GM23248 (cell line): ENCODE measurements at regions not wholly inside any gene's neighbourhood (a gene's known extent, or its start where the extent isn't known, plus 50 kb on each side); places are given as distances from the start of the nearest gene placed in this dataset.

ENCODE experiments used
- DNase-seq: peaks from one replicate; pipeline ENCODE4 v3.0.0-alpha.2; 2015
- H2AFZ ChIP-seq: fragments of 200-600 bp; sonication (generic); 2 replicates; pipeline ENCODE4 v1.6.1; 2016; ENCODE audit warnings: antibody characterized with exemption
- H3F3A ChIP-seq: fragments of 200-600 bp; sonication (generic); 2 replicates; pipeline ENCODE4 v1.6.1; 2016; ENCODE audit warnings: mild to moderate bottlenecking, antibody characterized with exemption, mixed run types; ENCODE audit not compliant: insufficient read depth
- H3K27ac ChIP-seq: fragments of 200-600 bp; sonication (generic); 2 replicates; pipeline ENCODE4 v1.5.1; 2016; ENCODE audit warnings: mild to moderate bottlenecking
- H3K27me3 ChIP-seq: fragments of 200-600 bp; sonication (generic); replicated peaks from 2 replicates; pipeline ENCODE4 v1.6.1; 2016; ENCODE audit warnings: mild to moderate bottlenecking; ENCODE audit not compliant: insufficient read depth
- H3K36me3 ChIP-seq: fragments of 200-600 bp; sonication (generic); 2 replicates; pipeline ENCODE4 v1.6.1; 2016; ENCODE audit warnings: low read depth, mild to moderate bottlenecking
- H3K4me1 ChIP-seq: fragments of 200-600 bp; sonication (generic); 2 replicates; pipeline ENCODE4 v1.6.1; 2016; ENCODE audit warnings: mild to moderate bottlenecking; ENCODE audit not compliant: insufficient read depth
- H3K4me2 ChIP-seq: fragments of 200-600 bp; sonication (generic); one replicate; pipeline ENCODE4 v1.6.1; 2016; ENCODE audit warnings: mild to moderate bottlenecking; ENCODE audit not compliant: unreplicated experiment
- H3K4me3 ChIP-seq: fragments of 200-600 bp; sonication (generic); 2 replicates; pipeline ENCODE4 v1.5.1; 2016; ENCODE audit warnings: mild to moderate bottlenecking
- H3K79me2 ChIP-seq: fragments of 200-600 bp; sonication (generic); 2 replicates; pipeline ENCODE4 v1.6.1; 2016; ENCODE audit warnings: mild to moderate bottlenecking; ENCODE audit not compliant: insufficient read depth
- H3K9ac ChIP-seq: fragments of 200-600 bp; sonication (generic); 2 replicates; pipeline ENCODE4 v1.6.1; 2016; ENCODE audit warnings: mild to moderate bottlenecking
- H3K9me2 ChIP-seq: fragments of 200-600 bp; sonication (generic); 2 replicates; pipeline ENCODE4 v1.6.1; 2016; ENCODE audit warnings: mixed run types, mild to moderate bottlenecking, moderate library complexity; ENCODE audit not compliant: insufficient read depth
- H3K9me3 ChIP-seq: fragments of 200-600 bp; sonication (generic); one replicate; pipeline ENCODE4 v1.6.1; 2017; ENCODE audit warnings: low read depth
- H4K20me1 ChIP-seq: fragments of 200-600 bp; sonication (generic); 2 replicates; pipeline ENCODE4 v1.6.0; 2016; ENCODE audit not compliant: insufficient read depth
- EZH2 ChIP-seq: fragments of 200-600 bp; sonication (generic); IDR thresholded peaks from 2 replicates; pipeline ENCODE4 v1.6.1; 2018; ENCODE audit warnings: antibody characterized with exemption, mild to moderate bottlenecking; ENCODE audit not compliant: insufficient read depth, poor library complexity, severe bottlenecking
- EZH2phosphoT487 ChIP-seq: fragments of 200-600 bp; sonication (generic); IDR thresholded peaks from 2 replicates; pipeline ENCODE4 v1.6.1; 2018; ENCODE audit warnings: antibody characterized with exemption, moderate library complexity, mild to moderate bottlenecking, low read depth; ENCODE audit not compliant: insufficient read depth
- WGBS, 2 experiments: methylation state at CpG; one replicate each; pipeline ENCODE4 v1.1.6; 2015 to 2017; ENCODE audit warnings: low lambda C conversion rate in 2 of 2, low coverage in 1 of 2; ENCODE audit errors: missing lambda C conversion rate in 2 of 2; 5-methylcytosine and 5-hydroxymethylcytosine counted together
- in situ Hi-C: fragments of 300-500 bp; cut with MboI; formaldehyde crosslinking; loops from 2 replicates; pipeline ENCODE4 v1.15.0; 2020

DNA sequence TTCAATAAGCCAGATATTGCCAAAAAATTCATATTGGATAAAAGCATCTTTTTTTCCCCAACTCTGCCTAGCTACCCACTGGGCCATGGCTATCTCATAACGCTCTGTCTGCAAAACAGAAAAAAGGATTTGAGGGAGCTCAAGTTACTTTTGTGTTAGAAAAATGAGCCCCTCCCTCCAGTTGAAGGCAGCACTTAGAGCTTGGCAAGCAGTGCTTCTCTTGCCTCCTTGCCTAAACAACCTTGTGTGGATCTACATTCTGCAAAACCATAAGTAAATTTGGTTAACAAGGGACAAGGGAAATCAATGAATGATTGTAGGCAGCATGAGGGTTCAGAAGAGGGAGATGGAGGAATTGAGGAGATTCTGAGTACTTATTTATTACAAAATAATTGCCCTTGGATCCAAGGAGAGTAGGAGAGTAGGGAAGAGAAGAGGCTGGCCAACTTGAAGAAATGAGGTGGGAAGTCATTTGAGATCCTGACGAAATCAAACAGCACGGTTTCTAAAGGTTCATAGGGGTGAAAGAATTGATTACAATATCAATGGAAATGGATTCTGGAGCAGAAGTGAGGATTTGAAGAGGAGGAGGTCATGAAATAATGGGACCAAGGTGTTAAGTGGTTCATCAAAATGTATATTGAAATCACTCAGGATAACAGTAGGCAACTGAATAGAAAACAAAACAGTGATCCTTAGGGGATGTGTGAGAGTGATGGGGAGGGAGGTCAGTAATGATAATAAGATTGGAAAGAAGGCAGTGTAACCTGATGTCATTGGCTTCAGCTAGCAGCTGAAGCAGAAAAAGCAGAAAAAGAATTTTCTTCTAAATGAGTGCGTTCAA, 434.8 kb upstream of the IGFBP7 start:
- 20 to 21% methylated on average over 4 of the region's 4 CpGs for WGBS, 2 experiments
- DNase-seq, result no peak

DNA sequence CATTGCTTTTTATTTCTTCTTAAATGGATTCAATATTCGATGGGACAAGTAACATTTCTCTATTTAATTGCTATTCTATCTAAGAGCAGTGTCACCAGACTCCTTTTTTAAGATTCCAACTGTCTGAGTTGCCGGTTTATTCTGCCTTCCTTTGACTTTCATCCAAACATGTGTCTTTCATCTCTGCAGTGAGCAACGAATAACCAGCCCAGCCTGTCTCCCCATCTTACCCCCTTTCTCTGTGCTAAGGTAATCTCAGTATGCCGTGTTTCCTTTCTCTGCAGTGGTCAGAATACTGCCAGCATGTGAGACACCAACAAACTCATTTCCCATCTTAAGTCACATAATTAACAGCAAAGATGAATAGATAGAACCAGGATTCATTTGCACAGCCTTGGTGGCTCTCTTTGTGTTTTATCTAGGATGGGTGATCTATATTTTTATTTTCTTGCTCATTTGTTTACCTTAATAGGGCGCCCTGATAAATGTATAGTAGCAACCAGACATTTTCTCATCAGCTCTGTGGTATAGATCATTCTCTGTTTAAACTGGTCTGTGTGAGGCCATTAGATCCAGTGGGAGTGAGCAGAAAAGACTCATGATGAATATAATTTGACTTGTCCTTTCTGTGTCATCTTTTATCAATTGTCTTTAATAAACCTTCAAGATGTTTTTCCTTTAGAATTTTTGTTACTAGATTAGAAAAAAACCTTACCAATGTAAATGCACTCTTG, 394.8 kb upstream of the IGFBP7 start:
- Histone ChIP-seq H3K9ac (no peak overlapping the region), H4K20me1 (no peaks in the 10 kb centered on the region), H3K79me2 (no peaks in the 10 kb centered on the region), H3K4me1 (no peaks in the 10 kb centered on the region), H3K4me3 (no peak overlapping the region), H3K36me3 (no peaks in the 10 kb centered on the region), H3K4me2 (no peak overlapping the region), H3K9me2 (no peaks in the 10 kb centered on the region), H3K9me3 (no peaks in the 10 kb centered on the region), H3F3A (no peaks in the 10 kb centered on the region), H3K27me3 (no peaks in the 10 kb centered on the region), H2AFZ (no peak overlapping the region), H3K27ac (no peak overlapping the region)
- no peak for DNase-seq
- WGBS, 2 experiments, result 1 to 3% methylated on average over 5 of the region's 5 CpGs
- TF ChIP-seq EZH2, result no peak
- no peak for TF ChIP-seq EZH2phosphoT487
- in situ Hi-C loops, result no loop called here

More for the DNA sequence above, 434.8 kb upstream of the IGFBP7 start:
- TF ChIP-seq EZH2phosphoT487, result no peak
- TF ChIP-seq EZH2, result no peak
- H3K9me3 ChIP-seq, result no peaks in the 10 kb centered on the region
- H2AFZ ChIP-seq, result no peak overlapping the region
- H3K79me2 ChIP-seq, result no peaks in the 10 kb centered on the region
- H3K27me3 ChIP-seq, result no peaks in the 10 kb centered on the region
- no peaks in the 10 kb centered on the region for H3K4me1 ChIP-seq
- in situ Hi-C loops, result no loop called here
- H3K9me2 ChIP-seq, result no peaks in the 10 kb centered on the region
- no peak overlapping the region for H3K4me3 ChIP-seq
- H3K4me2 ChIP-seq, result no peak overlapping the region
- no peaks in the 10 kb centered on the region for H3F3A ChIP-seq
- no peaks in the 10 kb centered on the region for H3K36me3 ChIP-seq
- H3K27ac ChIP-seq, result no peak overlapping the region
- no peaks in the 10 kb centered on the region for H4K20me1 ChIP-seq
- H3K9ac ChIP-seq, result no peak overlapping the region

DNA sequence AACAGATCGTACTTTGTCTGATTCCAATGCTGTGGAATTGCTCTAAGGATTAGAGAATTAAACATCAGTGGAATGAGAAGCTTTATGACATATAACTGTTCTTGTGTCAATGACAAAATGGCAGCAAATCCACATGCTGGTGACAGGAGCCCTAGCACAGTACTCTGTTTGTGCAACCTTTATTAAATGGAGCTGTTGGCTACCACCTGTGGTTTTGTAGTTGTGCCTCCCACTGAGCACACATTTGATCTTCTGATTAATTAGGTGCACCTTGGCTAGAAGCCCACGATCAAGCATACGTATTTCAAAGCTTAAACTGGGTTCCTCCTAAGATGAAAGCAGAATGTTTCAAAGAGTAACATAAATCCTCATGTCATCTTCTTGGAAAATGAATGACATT, 394.0 kb upstream of the IGFBP7 start:
- Histone ChIP-seq H3K9me3 (no peaks in the 10 kb centered on the region), H3K27me3 (no peaks in the 10 kb centered on the region), H2AFZ (no peak overlapping the region), H3K4me3 (no peak overlapping the region), H3K79me2 (no peaks in the 10 kb centered on the region), H3K9me2 (no peaks in the 10 kb centered on the region), H4K20me1 (no peaks in the 10 kb centered on the region), H3K27ac (no peak overlapping the region), H3K36me3 (no peaks in the 10 kb centered on the region), H3F3A (no peaks in the 10 kb centered on the region), H3K4me2 (no peak overlapping the region), H3K4me1 (no peaks in the 10 kb centered on the region), H3K9ac (no peak overlapping the region)
- TF ChIP-seq EZH2phosphoT487, result no peak
- TF ChIP-seq EZH2, result no peak
- in situ Hi-C loops, result no loop called here
- no peak for DNase-seq
- 6 to 8% methylated on average over 3 of the region's 3 CpGs for WGBS, 2 experiments

DNA sequence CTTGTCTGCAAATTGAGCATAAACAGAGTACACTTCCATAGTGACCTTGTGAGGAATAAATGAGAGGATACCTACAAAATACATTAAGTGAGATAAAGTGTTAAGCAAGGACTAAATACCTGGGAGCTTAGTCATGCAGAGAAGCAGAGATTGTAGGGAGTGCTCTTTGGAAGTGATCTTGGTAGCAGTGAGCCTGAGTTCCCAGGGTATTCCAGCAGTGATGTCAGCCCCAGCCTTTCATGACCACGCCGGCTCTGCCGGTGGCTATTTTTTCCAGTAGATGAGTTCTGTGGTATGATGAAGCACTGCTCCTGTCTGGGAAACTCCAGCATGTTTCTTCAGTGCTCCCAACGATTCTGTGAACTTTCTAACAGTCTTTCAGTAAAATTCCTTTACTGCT, 391.5 kb upstream of the IGFBP7 start:
- 1 to 2% methylated on average over 4 of the region's 4 CpGs for whole genome bisulfite sequencing, 2 experiments
- no peak overlapping the region for H3K9ac ChIP-seq

More for the DNA sequence above, 391.5 kb upstream of the IGFBP7 start:
- no peak overlapping the region for H3K4me2 ChIP-seq
- DNase-seq, result peak; percentile 38
- H2AFZ ChIP-seq, result no peak overlapping the region
- H3K27ac ChIP-seq, result no peak overlapping the region
- no peaks in the 10 kb centered on the region for H3K79me2 ChIP-seq
- H3K4me1 ChIP-seq, result no peaks in the 10 kb centered on the region
- no peaks in the 10 kb centered on the region for H3K9me3 ChIP-seq
- TF ChIP-seq EZH2 (no peak), EZH2phosphoT487 (no peak)
- no peaks in the 10 kb centered on the region for H4K20me1 ChIP-seq
- in situ Hi-C loops, result no loop called here
- no peaks in the 10 kb centered on the region for H3K9me2 ChIP-seq
- H3F3A ChIP-seq, result no peaks in the 10 kb centered on the region
- no peak overlapping the region for H3K4me3 ChIP-seq
- H3K36me3 ChIP-seq, result no peaks in the 10 kb centered on the region
- H3K27me3 ChIP-seq, result no peaks in the 10 kb centered on the region
